Activated CD4-positive, alpha-beta T cell treated with anti-CD3 and anti-CD28 coated beads for 4 hours (primary cell): ENCODE measurements at regions not wholly inside any gene's neighbourhood (a gene's known extent, or its start where the extent isn't known, plus 50 kb on each side); places are given as distances from the start of the nearest gene placed in this dataset.
"Not testable (repeated sequence)": the region's sequence is repeated elsewhere in the genome, so short reads cannot be mapped to it uniquely, and the experiment has no call there.

Experiments
- DNase-seq, 2 donors: peaks; one replicate each; pipeline ENCODE4 v3.0.0-alpha.2; 2020

- DNase-seq: no peak
These were observed 523.9 kb downstream of the ADRA2A start for GRCh38 chr10:111600772-111601171.

GRCh38 chr10:111612273-111612672, 535.4 kb downstream of the ADRA2A start:
- no peak for DNase-seq

- DNase-seq: no peak
These were observed 549.4 kb downstream of the GPAM start for GRCh38 chr10:111634191-111634590.

- no peak for DNase-seq
These were observed 537.5 kb downstream of the GPAM start for GRCh38 chr10:111646021-111646420.

GRCh38 chr10:111648046-111648445, 535.5 kb downstream of the GPAM start:
- no peak for DNase-seq

- DNase-seq: not testable (repeated sequence)
These were observed 534.5 kb downstream of the GPAM start for GRCh38 chr10:111649080-111649479.

- DNase-seq: no peak
These were observed 533.5 kb downstream of the GPAM start for GRCh38 chr10:111650088-111650487.

GRCh38 chr10:111656066-111656465, 527.5 kb downstream of the GPAM start:
- no peak for DNase-seq

GRCh38 chr10:111677759-111678158, 505.8 kb downstream of the GPAM start:
- no peak for DNase-seq

- DNase-seq: no peak
These were observed 496.8 kb downstream of the GPAM start for GRCh38 chr10:111686796-111687195.

- DNase-seq: no peak
These were observed 484.9 kb downstream of the GPAM start for GRCh38 chr10:111698711-111699110.

GRCh38 chr10:111703986-111704385, 479.6 kb downstream of the GPAM start:
- DNase-seq: no peak

GRCh38 chr10:111705021-111705420, 478.5 kb downstream of the GPAM start:
- DNase-seq: no peak

GRCh38 chr10:111706331-111706730, 477.2 kb downstream of the GPAM start:
- DNase-seq: no peak

- no peak for DNase-seq
These were observed 476.5 kb downstream of the GPAM start for GRCh38 chr10:111707076-111707475.

- no peak for DNase-seq
These were observed 474.0 kb downstream of the GPAM start for GRCh38 chr10:111709603-111710002.

- DNase-seq: no peak
These were observed 467.5 kb downstream of the GPAM start for GRCh38 chr10:111716032-111716431.

GRCh38 chr10:111724121-111724520, 459.4 kb downstream of the GPAM start:
- no peak for DNase-seq

- no peak for DNase-seq
These were observed 458.5 kb downstream of the GPAM start for GRCh38 chr10:111725050-111725449.

GRCh38 chr10:111732166-111732785, 451.3 kb downstream of the GPAM start:
- no peak for DNase-seq

- DNase-seq: no peak
These were observed 444.3 kb downstream of the GPAM start for GRCh38 chr10:111739125-111739873.

GRCh38 chr10:111739874-111740139, 443.8 kb downstream of the GPAM start:
- DNase-seq: no peak

GRCh38 chr10:111745982-111746381, 437.6 kb downstream of the GPAM start:
- no peak for DNase-seq

- no peak for DNase-seq
These were observed 435.8 kb downstream of the GPAM start for GRCh38 chr10:111747751-111748150.

GRCh38 chr10:111748184-111748583, 435.4 kb downstream of the GPAM start:
- no peak for DNase-seq
